ENCODE measurements at regions not wholly inside any gene's neighbourhood (a gene's known extent, or its start where the extent isn't known, plus 50 kb on each side); places are given as distances from the start of the nearest gene placed in this dataset.

DNA sequence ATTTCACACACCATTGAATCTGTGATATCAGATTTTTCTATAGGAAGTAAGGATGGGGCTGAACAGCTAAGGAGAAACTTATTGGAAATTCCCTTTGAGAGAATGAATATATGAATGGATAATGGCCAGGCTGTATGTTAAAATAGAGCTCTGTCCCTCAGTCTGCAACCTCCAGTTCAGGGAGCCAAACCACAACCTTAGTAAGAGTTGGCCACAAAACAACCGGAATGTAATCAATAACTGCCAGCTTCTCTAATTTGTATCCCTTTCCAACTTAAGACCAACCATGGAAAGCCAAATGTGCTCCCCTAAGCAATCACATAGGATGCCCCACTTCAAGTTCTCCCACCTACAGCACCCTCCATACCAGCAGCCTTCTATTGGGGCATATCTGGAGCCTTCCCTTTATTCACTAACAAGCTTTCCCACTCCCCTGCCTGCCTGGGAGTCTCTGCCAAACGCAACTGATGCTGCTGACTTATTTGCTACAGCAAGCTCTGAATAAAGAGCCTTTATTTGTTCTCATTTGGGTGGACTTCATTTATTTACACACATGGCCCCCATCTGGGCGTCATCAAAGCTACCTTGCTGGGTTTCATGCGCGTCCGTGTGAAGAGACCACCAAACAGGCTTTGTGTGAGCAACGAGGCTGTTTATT lies 75.4 kb upstream of the LARS2 start:
- Histone ChIP-seq H3K27ac (ENCODE audit: extremely low read depth, low read depth, low read length) (no peak overlapping the region), H3K36me3 (ENCODE audit: control insufficient read depth in 2 of 2, insufficient read depth in 1 of 2, low read length in 2 of 2) (no peaks in the 10 kb centered on the region), H3K4me1 (ENCODE audit: control insufficient read depth, insufficient read depth, low read length) (no peaks in the 10 kb centered on the region), H3K9me3 (ENCODE audit: control insufficient read depth, insufficient read depth, low read depth, low read length) (no peaks in the 10 kb centered on the region), H3K4me3 (ENCODE audit: low read depth, low read length) (no peak overlapping the region)
- POLR2A ChIA-PET = no interaction called here
- TF ChIP-seq ZNF2 (tag by site-specific recombination; IDR thresholded peaks at IDR 0.05) = no peak
- CTCF ChIA-PET = no interaction called here

GRCh38 chr3:45313743-45314403 lies 74.5 kb upstream of the LARS2 start:
- POLR2A ChIA-PET = no interaction called here
- H3K4me1 ChIP-seq (ENCODE audit: control insufficient read depth, insufficient read depth, low read length) = no peaks in the 10 kb centered on the region
- no peaks in the 10 kb centered on the region for H3K9me3 ChIP-seq (ENCODE audit: control insufficient read depth, insufficient read depth, low read depth, low read length)
- H3K27ac ChIP-seq (ENCODE audit: extremely low read depth, low read depth, low read length) = no peak overlapping the region
- H3K4me3 ChIP-seq (ENCODE audit: low read depth, low read length) = no peak overlapping the region
- no peak for TF ChIP-seq ZNF768 (tag by site-specific recombination; IDR thresholded peaks at IDR 0.05)
- no peak for TF ChIP-seq PRDM1 (tag by site-specific recombination; IDR thresholded peaks at IDR 0.05)
- no peak for TF ChIP-seq ZNF239 (tag by site-specific recombination; IDR thresholded peaks at IDR 0.05)
- TF ChIP-seq ZNF157 (tag by site-specific recombination; IDR thresholded peaks at IDR 0.05) = no peak
- no peak for TF ChIP-seq ZNF623 (tag by site-specific recombination; IDR thresholded peaks at IDR 0.05)
- TF ChIP-seq HOXC10 (CRISPR knock-in tag; IDR thresholded peaks at IDR 0.05) = no peak
- TF ChIP-seq BCL11A (tag by site-specific recombination; IDR thresholded peaks at IDR 0.05; ENCODE audit: low read depth) = no peak
- TF ChIP-seq, protein P1, sequence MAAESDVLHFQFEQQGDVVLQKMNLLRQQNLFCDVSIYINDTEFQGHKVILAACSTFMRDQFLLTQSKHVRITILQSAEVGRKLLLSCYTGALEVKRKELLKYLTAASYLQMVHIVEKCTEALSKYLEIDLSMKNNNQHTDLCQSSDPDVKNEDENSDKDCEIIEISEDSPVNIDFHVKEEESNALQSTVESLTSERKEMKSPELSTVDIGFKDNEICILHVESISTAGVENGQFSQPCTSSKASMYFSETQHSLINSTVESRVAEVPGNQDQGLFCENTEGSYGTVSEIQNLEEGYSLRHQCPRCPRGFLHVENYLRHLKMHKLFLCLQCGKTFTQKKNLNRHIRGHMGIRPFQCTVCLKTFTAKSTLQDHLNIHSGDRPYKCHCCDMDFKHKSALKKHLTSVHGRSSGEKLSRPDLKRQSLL (tag by site-specific recombination; IDR thresholded peaks at IDR 0.05) = no peak
- TF ChIP-seq ZNF19 (tag by site-specific recombination; IDR thresholded peaks at IDR 0.05; ENCODE audit: low read depth) = no peak
- no peak for TF ChIP-seq ZNF488 (tag by site-specific recombination; IDR thresholded peaks at IDR 0.05)
- TF ChIP-seq ZNF140 (tag by site-specific recombination; IDR thresholded peaks at IDR 0.05) = no peak
- no peak for TF ChIP-seq ZBTB48 (tag by site-specific recombination; IDR thresholded peaks at IDR 0.05)
- TF ChIP-seq ZNF548 (tag by site-specific recombination; IDR thresholded peaks at IDR 0.05) = no peak
- TF ChIP-seq OVOL3 (tag by site-specific recombination; IDR thresholded peaks at IDR 0.05) = no peak
- no peak for TF ChIP-seq MYNN (tag by site-specific recombination; IDR thresholded peaks at IDR 0.05; ENCODE audit: borderline replicate concordance)
- no peak for TF ChIP-seq ZNF692 (tag by site-specific recombination; IDR thresholded peaks at IDR 0.05)
- no peak for TF ChIP-seq ZNF561 (tag by site-specific recombination; IDR thresholded peaks at IDR 0.05; ENCODE audit: borderline replicate concordance)
- TF ChIP-seq ZNF560 (tag by site-specific recombination; IDR thresholded peaks at IDR 0.05; ENCODE audit: borderline replicate concordance) = no peak
- no peak for TF ChIP-seq ZNF362 (tag by site-specific recombination; IDR thresholded peaks at IDR 0.05)
- H3K36me3 ChIP-seq (ENCODE audit: control insufficient read depth in 2 of 2, insufficient read depth in 1 of 2, low read length in 2 of 2) = no peaks in the 10 kb centered on the region
- CTCF ChIA-PET = no interaction called here
